HL-60 (cell line): ENCODE measurements at regions not wholly inside any gene's neighbourhood (a gene's known extent, or its start where the extent isn't known, plus 50 kb on each side); places are given as distances from the start of the nearest gene placed in this dataset.

ENCODE experiments used
- DNase-seq, 2 experiments: peaks; one replicate each; pipeline ENCODE4 v3.0.0-alpha.2; 2010 to 2020; ENCODE audit warnings: low read depth in 1 of 2, low spot score in 1 of 2
- H3K27ac ChIP-seq: fragments of 250-450 bp; sonication (Bioruptor Pico); replicated peaks from 2 replicates; pipeline ENCODE4 v1.5.1; 2020; ENCODE audit warnings: mild to moderate bottlenecking, moderate library complexity
- H3K27me3 ChIP-seq: fragments of 250-450 bp; sonication (Bioruptor Pico); 2 replicates; pipeline ENCODE4 v1.5.1; 2021; ENCODE audit warnings: mild to moderate bottlenecking, moderate library complexity; ENCODE audit not compliant: insufficient read depth, poor library complexity, severe bottlenecking
- H3K4me3 ChIP-seq: replicated peaks from 2 replicates; pipeline ENCODE4 v1.5.1; 2011; ENCODE audit warnings: mild to moderate bottlenecking, control low read depth, low read length; ENCODE audit not compliant: insufficient read depth
- GABPA ChIP-seq: IDR thresholded peaks from 2 replicates; pipeline ENCODE4 v1.6.1; 2012; ENCODE audit warnings: low read depth
- POLR2AphosphoS5 ChIP-seq: IDR thresholded peaks from 2 replicates; pipeline ENCODE4 v1.6.1; 2012; ENCODE audit warnings: low read depth
- SPI1 ChIP-seq: IDR thresholded peaks from 2 replicates; pipeline ENCODE4 v1.6.1; 2012; ENCODE audit warnings: low read depth, mild to moderate bottlenecking, borderline replicate concordance
- TF ChIP-seq, protein P1 (sequence below): IDR thresholded peaks from 2 replicates; pipeline ENCODE4 v1.6.1; 2012; ENCODE audit warnings: low read depth; ENCODE audit not compliant: insufficient replicate concordance
- TF ChIP-seq, protein P2 (sequence below): IDR thresholded peaks from one replicate; pipeline ENCODE4 v1.5.1; 2011; ENCODE audit warnings: low read length, control low read depth, inconsistent platforms; ENCODE audit not compliant: insufficient read depth

DNA sequence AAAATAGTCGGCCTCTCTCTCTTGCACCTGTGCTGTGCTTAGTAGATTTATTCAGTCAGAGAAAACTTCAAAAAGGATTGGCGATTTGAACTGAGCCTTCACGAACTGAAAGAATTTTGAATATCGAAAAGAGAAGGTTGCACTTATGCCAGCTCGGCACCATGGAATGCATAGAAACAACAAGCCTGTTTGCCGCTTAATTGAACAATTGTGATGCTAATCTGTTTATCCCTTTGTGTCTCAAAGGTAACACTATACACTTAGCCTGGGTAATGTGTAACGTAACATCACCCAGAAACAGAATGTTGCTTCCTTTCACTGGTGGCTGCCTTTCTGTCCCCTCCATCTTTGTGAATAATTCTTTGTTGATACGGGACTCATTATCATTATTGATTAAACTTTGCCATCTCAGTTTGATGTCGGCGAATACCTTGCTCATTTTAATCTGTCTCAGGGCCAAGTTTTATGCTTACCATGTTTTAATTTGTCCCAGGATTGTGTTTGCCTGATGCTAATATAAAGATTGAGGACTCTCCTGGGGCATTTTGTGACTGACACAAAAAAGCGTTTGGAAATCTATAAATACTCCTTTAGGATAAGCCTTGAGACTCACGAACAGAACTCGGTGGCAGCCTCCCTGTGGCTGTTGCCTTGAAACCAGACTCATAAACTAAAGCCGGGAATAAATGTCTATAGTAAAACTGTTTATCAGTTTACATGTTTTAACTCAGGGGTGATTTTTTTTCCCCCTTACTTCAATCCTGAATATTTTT, 400.5 kb downstream of the RAPGEF2 start:
- Histone ChIP-seq H3K27ac (no peak overlapping the region), H3K4me3 (no peak overlapping the region), H3K27me3 (no peaks in the 10 kb centered on the region)
- no peak for DNase-seq
- TF ChIP-seq GABPA = no peak

DNA sequence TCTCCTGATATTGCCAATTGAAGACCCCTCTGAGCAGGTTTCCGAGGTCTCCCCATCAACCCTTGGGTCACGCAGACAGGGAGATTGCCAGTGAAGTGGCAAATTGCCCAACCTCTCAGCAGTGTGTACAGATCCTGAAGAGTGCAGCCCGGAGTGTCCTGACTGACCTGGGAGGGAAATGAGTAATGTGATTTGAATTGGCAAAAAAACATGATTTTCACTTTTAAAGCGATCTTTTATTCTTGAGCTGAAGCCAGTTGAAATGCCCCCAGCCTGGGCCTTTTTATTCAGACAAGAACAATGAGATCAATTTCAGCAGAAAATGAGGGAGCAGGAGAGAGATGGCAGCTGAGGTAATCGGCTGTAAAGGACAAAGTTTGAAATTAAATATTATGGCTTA, 401.8 kb downstream of the RAPGEF2 start:
- H3K27me3 ChIP-seq = no peaks in the 10 kb centered on the region
- no peak for DNase-seq
- no peak overlapping the region for H3K27ac ChIP-seq
- H3K4me3 ChIP-seq = no peak overlapping the region
- no peak for TF ChIP-seq SPI1
- TF ChIP-seq POLR2AphosphoS5 = no peak
- TF ChIP-seq, protein P1, sequence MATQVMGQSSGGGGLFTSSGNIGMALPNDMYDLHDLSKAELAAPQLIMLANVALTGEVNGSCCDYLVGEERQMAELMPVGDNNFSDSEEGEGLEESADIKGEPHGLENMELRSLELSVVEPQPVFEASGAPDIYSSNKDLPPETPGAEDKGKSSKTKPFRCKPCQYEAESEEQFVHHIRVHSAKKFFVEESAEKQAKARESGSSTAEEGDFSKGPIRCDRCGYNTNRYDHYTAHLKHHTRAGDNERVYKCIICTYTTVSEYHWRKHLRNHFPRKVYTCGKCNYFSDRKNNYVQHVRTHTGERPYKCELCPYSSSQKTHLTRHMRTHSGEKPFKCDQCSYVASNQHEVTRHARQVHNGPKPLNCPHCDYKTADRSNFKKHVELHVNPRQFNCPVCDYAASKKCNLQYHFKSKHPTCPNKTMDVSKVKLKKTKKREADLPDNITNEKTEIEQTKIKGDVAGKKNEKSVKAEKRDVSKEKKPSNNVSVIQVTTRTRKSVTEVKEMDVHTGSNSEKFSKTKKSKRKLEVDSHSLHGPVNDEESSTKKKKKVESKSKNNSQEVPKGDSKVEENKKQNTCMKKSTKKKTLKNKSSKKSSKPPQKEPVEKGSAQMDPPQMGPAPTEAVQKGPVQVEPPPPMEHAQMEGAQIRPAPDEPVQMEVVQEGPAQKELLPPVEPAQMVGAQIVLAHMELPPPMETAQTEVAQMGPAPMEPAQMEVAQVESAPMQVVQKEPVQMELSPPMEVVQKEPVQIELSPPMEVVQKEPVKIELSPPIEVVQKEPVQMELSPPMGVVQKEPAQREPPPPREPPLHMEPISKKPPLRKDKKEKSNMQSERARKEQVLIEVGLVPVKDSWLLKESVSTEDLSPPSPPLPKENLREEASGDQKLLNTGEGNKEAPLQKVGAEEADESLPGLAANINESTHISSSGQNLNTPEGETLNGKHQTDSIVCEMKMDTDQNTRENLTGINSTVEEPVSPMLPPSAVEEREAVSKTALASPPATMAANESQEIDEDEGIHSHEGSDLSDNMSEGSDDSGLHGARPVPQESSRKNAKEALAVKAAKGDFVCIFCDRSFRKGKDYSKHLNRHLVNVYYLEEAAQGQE = no peak
- TF ChIP-seq, protein P2, sequence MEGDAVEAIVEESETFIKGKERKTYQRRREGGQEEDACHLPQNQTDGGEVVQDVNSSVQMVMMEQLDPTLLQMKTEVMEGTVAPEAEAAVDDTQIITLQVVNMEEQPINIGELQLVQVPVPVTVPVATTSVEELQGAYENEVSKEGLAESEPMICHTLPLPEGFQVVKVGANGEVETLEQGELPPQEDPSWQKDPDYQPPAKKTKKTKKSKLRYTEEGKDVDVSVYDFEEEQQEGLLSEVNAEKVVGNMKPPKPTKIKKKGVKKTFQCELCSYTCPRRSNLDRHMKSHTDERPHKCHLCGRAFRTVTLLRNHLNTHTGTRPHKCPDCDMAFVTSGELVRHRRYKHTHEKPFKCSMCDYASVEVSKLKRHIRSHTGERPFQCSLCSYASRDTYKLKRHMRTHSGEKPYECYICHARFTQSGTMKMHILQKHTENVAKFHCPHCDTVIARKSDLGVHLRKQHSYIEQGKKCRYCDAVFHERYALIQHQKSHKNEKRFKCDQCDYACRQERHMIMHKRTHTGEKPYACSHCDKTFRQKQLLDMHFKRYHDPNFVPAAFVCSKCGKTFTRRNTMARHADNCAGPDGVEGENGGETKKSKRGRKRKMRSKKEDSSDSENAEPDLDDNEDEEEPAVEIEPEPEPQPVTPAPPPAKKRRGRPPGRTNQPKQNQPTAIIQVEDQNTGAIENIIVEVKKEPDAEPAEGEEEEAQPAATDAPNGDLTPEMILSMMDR = no peak
- no peak for TF ChIP-seq GABPA

DNA sequence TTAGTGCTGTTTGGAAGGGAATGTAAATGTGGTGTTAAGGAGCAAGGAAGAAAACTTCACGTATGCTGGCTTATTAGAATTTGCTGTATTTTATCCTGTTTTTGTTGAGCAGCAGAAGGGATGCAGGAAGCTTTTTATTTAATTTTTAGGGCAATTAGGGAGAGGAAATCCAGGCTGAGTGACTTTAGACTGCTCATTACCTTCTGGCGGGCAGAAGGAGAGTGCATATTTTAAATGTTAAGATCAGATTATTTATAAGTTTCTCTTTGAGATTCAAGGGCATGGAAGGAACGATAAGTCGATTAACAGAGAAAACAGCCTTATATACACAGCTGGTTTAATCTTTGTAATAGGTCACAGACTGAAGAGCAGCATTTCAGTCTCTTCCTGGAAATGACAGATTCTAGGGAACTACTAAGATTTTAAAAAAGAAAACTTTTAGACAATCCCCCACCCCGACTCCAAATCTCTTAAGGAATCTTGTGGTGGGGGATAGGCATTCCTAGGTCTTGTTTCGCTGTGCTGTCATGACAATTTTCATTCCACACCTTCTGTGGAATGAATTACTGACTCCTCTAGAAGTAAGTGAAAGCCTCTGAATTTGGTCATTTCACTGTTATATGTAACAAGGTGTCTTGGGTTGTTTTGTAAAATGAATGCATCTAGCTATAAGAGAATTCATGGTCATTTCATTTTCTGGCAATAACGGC, 402.5 kb downstream of the RAPGEF2 start:
- DNase-seq = no peak
- TF ChIP-seq, protein P1 = no peak
- TF ChIP-seq, protein P2 = no peak
- TF ChIP-seq SPI1 (no peak), POLR2AphosphoS5 (no peak), GABPA (no peak)
- no peak overlapping the region for H3K27ac ChIP-seq
- no peaks in the 10 kb centered on the region for H3K27me3 ChIP-seq
- no peak overlapping the region for H3K4me3 ChIP-seq

DNA sequence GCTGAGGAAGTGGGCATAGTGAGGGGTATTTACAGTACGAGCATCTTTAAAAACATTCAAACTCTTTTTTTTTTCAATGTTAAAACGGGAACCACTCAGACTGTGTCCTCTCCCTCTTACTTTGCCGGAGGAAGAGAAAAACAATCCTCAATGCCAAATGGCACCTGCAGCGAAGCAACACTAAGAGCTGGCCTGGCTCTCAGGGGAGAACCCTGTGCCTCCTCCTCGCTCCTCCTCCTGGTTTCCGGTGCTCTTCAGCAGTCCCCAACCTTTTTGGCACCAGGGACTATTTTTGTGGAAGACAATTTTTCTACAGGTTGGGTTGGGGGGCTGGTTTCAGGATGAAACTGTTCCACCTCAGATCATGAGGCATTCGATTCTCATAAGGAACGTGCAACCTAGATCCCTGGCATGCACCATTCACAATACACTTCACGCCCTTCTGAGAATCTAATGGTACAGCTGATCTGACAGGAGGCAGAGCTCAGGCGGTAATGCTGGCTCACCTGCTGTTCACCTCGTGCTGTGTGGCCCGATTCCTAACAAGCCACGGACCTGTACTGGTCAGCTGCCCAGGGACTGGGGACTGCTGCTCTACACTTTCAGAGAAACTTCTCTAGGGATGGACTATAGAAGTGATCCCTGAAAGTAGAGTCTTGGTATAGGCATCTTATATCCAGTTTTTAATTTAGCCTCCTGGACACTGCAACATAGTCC, 404.1 kb downstream of the RAPGEF2 start:
- Histone ChIP-seq H3K27ac (no peak overlapping the region), H3K4me3 (no peak overlapping the region), H3K27me3 (no peaks in the 10 kb centered on the region)
- TF ChIP-seq GABPA = no peak
- TF ChIP-seq, protein P2 = no peak
- TF ChIP-seq, protein P1 = no peak
- no peak for TF ChIP-seq SPI1
- TF ChIP-seq POLR2AphosphoS5 = no peak
- DNase-seq = no peak
